GM12873 (cell line): ENCODE measurements at regions not wholly inside any gene's neighbourhood (a gene's known extent, or its start where the extent isn't known, plus 50 kb on each side); places are given as distances from the start of the nearest gene placed in this dataset.

Source experiments
- CTCF ChIP-seq: IDR thresholded peaks from 2 replicates; pipeline ENCODE4 v1.5.1; 2012; ENCODE audit warnings: low read depth, mild to moderate bottlenecking, moderate library complexity, low read length, control low read depth; ENCODE audit not compliant: insufficient read depth; ENCODE audit errors: missing control alignments

GRCh38 chr4:159606835-159607234 lies 504.0 kb downstream of the RAPGEF2 start:
- no peak for TF ChIP-seq CTCF

DNA sequence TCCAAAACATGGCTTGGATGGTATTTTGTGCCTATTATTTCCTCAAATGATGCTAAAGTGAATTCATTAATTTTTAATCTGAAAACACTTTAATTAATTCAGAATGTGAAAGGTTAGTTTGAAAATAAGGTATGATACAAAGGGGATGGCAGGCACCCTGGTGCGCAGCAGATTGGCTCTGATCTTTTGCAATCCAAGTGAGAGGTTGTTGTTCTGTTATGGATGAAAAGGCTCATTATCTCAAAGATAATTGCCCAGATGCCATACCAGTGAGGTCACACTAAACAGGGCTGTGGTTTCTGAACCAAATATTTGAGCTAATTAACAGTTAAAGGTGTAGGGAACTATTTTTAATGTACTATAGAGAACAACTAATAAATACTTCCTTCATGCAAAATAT lies 504.9 kb downstream of the RAPGEF2 start:
- no peak for TF ChIP-seq CTCF

- no peak for TF ChIP-seq CTCF
Observed at GRCh38 chr4:159608436-159608835, 505.6 kb downstream of the RAPGEF2 start.

DNA sequence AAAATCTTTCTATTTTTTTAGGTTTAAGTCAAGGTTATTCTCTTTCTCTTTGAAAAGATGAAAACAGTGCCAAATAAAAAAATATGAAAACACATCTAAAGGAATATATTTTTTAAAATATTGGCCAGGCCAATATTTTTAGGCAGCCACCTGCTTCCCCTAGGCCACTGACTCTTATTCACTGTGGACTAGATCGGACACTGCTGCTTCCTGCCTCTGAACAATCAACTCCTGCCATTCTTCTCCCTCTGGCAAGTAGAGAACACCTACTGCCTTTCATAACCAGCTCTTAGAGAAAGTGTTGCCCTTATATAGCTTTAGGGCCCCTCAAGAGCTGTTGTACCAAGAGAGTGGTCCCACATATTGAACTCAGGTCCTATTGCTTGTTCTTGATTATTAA lies 529.2 kb downstream of the RAPGEF2 start:
- TF ChIP-seq CTCF: no peak

DNA sequence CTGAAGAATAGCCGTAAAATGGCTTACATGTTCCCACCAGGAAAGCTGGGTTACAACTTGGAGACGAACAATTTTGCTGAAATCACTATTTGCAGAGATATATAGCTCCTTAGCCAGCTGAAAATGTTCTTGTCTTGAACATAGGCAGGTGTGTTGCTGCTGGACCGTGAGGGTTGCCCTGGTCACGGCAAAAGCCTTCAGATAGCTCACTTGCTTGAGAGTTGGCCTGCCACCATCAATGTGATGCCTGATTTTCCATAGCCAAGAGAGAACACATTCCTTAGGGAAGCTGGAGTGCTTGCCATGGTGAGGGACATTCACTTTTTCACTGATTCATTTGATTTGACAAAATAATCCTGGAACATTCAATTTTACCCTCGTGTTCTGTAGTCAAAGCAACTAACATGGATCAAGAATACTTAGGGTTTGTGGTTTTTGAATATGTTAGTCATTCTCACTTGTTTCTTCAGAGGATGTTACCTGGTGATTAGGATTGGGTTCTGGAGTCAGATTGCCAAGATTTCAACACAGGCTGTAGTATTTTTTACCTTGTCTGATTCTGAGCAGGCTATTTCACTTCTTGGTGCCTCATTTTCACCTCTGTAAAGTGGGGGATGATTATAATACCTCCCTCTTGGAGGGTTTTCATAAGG lies 536.9 kb downstream of the RAPGEF2 start:
- TF ChIP-seq CTCF: no peak

- no peak for TF ChIP-seq CTCF
Observed at GRCh38 chr4:159649237-159649636, 546.4 kb downstream of the RAPGEF2 start.

DNA sequence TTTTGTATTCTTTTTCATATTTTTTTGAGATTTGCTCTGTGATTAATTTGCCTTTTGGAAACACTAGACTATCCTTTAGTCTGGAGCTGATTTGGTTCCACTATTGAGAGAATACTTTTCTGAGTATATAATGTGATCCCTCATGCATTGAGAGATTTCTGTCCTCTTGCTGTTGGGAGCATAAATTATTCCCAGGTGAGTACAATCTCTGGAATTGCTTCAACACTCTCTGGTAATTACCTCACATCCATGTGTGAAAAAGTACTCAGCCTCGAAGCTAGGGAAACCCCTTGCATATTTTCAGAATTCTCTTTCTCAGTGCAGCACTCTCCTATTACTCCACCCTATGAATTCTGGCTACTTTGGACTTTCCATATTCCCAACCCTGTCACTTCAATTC lies 550.0 kb downstream of the RAPGEF2 start:
- TF ChIP-seq CTCF: no peak
